ENCODE measurements at regions not wholly inside any gene's neighbourhood (a gene's known extent, or its start where the extent isn't known, plus 50 kb on each side); places are given as distances from the start of the nearest gene placed in this dataset.

DNA sequence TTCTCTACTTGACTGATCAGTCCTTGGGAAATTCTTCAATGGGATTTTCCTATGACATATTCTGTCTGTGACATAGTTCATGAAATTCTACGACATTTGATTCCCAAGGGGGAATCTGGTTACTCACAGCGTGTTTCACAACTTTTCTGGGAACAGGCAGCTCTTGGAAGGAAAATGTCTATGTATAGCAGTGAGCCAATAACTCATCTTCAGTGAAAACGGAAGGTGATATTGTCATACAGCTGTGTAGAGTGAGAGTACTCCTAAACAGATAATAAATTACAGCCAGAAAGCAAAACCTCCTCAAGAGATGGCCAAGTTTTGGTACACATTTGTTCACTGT, 91.4 kb downstream of the C9orf152 start:
- TF ChIP-seq POLR2A (IDR thresholded peaks at IDR 0.05; ENCODE audit: low read length) (no peak), GATA1 (IDR thresholded peaks at IDR 0.05; ENCODE audit: low read depth, low read length) (no peak)
